Activated effector memory CD4-positive, alpha-beta T cell treated with anti-CD3 and anti-CD28 coated beads, Interleukin-2, amount 50 U/mL, for 16 hours (primary cell): ENCODE measurements at regions not wholly inside any gene's neighbourhood (a gene's known extent, or its start where the extent isn't known, plus 50 kb on each side); places are given as distances from the start of the nearest gene placed in this dataset.

Experiments
- DNase-seq: peaks from one replicate; pipeline ENCODE4 v3.0.0-alpha.2; 2020

DNA sequence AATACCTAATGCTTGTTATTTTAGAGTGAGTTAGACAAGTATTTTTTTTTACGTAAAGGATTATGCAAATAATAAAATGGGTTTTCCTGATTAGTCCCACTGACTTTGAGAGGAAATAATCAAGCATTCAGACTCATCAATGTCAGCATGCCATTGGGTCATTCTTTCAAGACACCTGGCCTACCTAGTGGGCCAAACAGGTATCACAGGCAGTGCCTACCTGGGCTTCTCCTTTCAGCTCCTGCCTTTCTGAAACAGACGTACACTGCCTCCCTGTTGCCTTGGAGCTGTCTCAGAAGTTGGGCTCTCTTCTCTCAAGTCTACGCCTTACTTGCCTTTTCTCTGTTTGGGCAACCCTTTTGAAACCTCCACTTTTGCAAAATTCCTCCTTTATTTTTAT is 545.6 kb downstream of the SNAPC1 start:
- no peak for DNase-seq

DNA sequence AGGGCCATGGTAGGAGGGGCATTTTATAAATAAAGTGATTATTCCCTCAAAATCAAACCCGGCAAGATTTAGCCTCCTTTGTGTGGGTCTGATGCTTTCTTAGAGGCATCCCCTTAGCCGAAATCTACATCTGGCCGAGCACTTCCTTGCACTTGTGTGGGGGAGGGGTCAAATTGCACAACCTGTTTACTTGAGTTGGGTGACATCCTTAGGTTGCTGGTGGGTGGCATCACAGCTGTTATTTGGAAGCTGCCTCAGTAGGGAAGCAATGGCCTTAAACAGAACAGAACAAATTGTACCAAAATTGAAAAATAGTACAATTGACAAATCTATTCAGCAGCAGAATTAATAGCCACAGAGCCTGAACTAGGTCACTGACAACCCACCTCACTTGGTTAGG is 546.1 kb downstream of the SNAPC1 start:
- no peak for DNase-seq

DNA sequence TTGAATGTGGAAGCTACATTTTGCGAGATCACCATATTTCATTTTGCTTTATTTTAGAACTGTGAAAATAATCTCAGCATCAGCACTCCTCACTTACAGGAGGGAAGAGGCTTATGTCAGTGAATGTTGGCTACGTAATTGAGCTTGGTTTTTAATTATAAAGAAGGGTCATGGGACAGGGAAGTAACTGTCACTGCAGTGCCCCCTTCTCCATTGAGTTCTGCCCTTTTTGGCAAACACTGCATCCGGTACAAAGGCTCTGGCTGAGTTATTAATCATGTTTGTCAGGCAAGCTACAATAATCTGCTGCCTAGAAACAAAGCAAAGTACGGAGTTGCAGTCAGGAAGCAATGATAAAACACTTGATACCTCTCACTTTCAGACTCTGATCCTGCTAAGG is 546.7 kb downstream of the SNAPC1 start:
- no peak for DNase-seq

DNA sequence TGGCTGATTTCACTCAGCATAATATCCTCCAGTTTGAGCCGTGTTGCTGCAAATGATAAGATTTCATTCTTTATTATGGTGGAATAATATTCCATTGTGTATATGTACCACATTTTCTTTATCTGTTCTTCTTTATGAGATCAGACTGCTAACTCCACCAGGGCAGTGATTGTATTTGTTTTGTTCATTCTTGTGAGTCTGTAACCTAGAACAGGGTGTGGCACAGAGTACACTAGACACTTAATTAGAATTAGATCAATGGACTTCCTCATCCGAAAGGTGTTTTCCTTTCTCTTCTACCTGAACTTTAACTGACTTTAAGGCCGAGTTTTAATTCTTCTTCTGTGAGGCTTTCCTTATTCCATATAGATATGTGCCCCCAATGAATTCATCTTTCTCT is 551.0 kb downstream of the SNAPC1 start:
- no peak for DNase-seq

DNA sequence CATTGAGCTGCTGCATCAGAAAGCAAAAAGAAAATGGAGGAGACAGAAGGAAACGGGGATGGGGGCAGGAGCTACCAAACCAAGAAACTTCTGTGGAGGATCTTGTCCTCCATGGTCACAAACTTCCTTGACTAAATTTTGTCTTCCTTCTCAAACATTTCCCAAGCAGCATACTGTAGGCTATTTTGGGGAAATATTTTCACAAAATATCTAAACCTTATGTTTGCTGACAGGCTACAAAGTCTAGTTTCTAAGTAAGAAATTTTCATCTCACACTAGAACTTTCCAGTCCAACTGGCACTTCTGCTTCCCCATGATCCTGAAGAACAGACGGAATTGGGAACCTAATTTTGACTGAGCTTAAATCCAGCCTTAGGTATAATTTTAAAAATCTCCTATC is 552.0 kb downstream of the SNAPC1 start:
- DNase-seq = no peak

DNA sequence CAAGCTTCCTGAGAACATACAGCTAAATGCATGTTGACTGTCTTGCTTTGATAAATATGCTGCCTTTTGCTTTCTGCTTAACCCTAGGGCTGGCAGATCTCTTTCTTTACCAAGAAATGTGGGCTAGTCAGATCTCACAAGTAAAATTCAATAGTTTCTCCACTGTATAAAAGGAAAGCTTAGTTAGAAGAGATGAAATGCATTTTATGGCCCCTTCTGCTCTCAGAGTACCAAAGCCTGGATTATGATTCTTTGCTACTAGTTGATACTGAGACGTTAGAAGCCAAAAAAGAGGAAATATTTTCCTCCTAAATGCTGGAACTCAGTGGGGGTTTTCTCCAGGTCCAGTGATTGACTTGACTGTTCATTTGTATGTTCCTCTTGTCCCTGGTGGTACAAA is 552.7 kb downstream of the SNAPC1 start:
- DNase-seq = no peak

DNA sequence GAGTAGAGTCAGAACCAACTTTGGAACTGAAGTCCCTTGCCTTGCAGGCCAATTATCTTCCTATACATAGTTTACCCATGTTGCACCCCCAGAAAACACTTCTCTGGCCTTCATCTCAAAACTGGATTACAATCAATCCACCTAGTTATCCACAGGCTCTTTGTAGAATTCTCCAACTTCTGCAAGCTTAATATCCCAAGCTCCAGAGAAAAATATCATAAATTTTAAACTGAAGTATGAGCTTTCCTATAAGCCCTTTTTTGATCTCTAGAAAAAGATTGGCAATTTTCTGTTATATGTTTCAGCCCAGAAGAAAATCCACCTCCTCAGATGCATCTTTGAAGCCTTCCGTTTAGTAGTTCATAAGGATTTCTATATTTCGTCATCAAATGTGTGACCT is 553.4 kb downstream of the SNAPC1 start:
- DNase-seq = no peak

DNA sequence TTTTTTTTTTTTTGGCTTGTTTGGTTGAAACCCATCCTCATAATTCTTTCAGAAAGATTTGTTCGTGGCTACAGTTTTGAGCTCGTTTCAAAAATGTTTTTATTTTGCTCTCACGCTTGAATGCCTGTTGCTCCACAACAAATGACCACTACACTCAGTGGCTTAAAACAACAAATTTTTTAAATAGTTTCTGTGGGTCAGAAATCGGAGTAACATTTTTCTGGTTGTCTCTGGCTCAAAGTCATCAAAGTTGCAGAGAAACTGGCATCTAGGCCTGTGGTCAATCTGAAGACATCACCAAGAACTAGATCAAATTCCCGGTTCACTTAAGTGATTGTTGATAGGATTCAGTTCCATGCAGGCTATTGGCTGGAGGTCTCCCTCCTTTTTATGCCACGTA is 560.0 kb downstream of the SNAPC1 start:
- no peak for DNase-seq

DNA sequence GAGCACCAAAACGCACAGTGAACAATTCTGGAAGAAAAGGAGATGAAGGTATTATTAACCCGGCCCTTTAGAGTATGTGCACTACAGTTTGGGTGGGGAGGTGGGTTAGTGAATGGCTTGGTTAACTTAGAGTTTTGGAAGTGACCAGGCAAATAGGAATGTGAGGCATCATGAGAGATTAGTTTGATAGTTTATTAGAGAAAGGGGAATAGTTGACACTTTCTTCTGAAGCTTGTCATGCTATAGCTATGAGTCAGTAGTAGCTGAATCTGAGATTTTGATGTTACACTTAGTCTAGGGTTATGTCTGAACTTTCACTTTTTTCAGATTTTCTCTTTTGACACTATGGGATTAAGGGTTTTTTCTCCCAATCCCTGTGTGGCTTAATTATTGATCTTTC is 567.2 kb downstream of the SNAPC1 start:
- no peak for DNase-seq

DNA sequence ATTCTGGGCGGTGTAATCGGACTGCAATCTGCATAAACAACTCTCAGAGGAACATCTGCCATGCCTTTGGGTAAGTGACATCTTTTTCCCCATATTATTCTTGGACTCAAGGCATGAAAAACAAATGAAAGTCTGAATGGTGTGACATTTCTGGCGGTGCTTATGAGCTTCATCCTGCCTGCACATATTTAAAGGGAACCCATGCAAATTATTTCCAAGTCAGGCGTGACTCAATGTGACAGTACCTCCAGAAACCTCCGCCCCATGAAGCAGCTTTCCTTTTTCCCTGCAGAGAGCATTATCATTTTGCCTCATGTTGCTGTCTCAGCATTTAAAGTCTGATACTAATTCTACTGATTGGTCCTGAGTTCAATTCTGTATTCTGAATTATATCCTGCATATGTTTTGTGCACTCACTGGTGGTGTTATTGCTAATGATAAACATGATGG is 585.4 kb downstream of the SNAPC1 start:
- DNase-seq = no peak

DNA sequence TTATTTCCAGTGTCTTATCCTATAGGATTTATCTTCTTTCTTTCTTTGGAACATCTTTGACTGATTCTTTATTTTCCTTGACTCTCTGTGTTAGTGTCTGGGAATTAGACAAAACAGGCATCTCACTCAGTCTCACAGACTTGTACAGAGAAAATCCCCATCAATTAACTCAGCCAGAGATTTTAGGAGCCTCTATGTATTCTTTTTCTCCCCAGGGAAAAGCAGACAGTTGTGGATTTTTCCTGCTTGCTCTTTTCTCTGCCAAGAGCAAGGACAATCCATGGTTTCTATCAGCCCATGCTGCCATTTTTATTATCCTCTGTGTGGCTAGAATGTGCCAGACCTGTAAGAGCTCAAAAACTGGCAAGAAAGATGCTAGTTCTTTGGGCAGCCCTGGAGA is 595.1 kb downstream of the SNAPC1 start:
- no peak for DNase-seq

DNA sequence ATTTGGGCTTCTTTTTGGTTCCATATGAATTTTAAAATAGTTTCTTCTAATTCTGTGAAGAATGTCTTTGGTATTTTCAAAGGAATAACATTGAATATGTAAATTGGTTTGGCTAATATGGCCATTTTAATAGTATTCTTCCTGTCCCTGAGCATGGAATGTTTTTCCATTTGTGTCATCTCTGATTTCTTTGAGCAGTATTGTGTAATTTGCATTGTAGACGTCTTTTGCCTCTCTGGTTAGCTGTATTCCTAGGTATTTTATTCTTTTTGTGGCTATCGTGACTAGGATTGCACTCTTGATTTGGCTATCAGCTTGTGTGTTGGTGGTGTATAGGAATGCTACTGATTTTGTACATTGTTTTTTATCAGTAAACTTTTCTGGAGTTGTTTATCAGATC is 601.9 kb downstream of the SNAPC1 start:
- DNase-seq = no peak

DNA sequence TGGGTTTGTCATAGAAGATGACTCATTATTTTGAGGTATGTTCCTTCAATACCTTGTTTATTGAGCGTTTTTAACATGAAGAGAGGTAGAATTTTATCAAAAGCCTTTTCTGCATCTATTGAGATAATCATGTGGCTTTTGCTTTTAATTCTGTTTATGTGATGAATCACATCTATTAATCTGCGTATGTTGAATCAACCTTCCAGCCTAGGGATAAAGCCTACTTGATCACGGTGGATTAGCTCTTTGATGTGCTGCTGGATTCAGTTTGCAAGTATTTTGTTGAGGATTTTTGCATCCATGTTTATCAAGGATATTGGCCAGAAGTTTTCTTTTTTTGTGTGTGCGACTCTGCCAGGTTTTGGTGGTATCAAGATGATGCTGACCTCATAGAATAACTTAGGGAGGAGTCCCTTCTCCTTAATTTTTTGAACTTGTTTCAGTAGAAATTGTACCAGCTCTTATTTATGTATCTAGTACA is 602.6 kb downstream of the SNAPC1 start:
- DNase-seq = no peak

DNA sequence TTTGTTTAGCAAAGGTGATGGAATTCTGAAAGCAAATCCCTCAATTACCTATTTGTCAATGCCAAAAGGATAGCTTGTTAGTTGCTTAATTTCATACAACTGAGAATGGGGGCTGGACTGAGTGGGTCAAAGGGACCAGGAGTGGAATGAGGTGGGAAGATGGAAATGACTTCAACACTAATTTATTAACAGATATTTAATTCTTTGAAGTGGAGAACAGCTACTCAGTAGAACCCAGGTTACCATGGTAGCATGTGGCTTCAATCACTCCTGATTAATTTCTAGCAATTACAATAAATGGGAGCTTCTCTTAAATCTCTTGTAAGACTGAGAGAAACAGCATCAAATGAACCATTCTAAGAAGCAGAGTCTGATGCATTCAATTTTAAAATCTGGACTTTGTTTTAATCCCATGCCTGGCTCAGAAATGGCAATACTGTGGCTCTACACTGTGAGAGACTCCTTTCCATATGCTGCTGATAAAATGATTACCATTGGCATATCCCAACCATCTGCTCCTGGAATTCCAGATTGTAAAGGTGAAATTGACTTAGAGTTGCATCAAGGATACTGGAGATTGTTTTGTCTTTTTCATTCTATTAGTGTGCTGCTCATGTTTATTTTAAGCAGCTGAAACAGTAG is 607.8 kb downstream of the SNAPC1 start:
- no peak for DNase-seq

DNA sequence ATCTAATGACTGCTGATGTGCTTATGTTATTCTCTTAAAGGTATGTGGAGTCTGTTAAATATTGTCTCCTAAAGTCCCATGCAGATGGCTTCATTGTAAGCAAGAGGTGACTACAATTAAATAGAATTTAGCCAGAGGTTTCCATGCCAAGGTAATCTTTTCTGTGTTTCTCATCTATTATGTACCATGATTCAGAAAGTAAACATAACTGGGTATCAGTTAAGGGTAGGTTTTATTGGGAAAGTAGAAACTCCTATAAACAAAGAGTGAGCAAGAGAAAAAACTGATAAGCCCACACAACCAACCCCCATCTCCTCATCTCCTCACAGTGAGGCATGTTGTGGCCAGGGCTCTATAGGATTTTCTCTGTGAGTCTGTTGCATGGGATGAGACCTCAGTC is 611.7 kb downstream of the SNAPC1 start:
- no peak for DNase-seq

DNA sequence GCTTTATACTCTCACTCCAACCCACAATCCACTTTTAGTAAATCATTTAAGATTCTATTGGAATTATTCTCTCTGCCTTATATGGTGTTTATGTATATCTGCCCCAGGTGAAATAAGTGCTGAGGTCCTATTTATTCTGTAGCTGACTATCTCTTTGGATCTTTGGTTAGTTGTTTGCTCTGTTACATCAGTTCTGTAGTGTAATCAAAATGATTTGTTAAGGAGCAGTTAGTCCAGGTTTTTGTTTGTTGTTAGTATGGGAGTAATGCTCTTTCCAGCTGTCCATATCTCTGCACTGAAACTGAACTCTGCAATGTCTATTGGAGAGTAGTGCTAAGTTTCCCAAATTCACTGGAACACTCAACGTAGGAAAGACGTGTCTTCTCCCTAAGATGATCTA is 615.8 kb downstream of the SNAPC1 start:
- DNase-seq = no peak

DNA sequence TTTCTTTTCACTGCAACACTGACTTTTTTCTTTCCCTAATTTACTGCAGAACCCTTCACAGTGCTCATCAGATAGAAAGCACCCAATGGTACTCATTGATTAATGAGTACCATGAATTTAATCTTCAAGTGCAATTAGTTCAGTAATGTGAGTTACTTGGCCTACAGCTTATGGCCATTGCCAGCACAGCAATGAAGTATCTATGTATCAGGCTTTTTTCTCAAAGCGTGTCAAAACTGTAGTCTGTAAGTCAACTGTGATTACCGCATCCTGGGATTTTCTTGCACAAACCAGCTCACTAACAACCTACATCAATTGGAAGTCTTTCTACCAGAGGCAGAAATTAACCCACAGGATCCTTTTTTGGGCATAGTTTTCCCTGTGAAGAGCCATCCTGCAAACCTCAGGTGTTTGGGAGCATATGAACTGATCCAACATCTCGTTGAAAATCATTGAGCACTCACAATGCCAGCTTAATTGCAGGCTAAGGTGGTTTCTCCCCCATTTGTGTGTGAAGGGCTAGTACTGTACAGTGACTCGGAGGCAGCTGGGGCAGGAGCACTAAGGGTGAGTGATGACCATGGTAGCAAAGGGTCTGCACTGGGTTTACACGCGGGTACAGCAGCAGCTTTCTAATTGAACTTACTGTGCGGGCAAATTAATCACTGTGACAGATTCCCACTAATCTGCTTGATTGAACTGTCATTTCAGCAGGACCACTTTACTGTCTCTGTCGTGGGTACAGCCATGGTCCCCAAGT is 619.3 kb downstream of the SNAPC1 start:
- DNase-seq = no peak

DNA sequence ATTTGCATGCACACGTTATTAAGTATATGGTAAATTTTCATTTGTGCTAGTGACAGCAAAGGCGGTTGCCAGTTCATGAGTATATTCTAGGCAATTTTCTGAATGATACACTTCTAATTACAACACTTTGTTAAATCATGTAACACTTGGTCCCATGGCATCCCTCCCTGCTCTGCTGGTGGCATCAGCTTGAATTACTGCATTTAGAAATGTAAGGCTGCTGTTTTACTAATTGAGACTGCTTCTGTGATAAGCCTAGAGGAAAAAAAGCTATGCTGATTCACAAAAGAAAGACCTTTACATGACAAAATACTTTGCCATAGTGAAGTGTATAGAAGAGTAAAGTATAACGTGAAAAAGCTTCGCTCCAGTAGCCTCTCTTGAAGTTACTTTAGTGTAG is 636.1 kb downstream of the KCNH5 start:
- no peak for DNase-seq

DNA sequence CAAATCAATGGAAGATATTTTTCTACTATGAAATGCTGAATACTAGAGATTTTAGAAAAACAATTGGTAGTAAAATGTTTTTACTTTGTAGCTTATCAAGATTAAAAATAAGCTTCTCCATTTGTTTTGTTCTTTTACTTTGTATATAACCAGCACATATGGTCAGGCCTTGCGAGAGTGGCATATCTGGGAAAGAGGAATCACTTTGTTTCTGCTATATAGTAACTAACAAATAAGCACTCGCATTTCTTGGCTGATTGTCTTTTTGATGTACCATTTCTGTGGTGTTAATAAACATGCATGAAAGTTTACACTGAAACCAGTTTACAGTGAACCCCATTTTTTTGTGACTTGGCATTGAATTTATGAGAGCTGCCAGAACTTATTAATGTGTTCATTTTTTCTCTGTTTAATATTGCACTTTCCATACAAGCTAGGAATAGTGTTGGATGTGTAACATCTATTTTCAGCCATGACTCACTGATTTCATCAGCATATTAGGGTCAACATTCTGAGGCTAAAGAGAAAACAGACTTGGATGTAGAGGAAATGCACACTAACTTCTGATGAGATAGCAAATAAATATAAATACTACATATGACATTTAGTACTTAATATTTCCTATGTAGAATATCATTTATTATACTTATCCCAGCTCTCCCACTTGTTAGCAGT is 635.5 kb downstream of the KCNH5 start:
- no peak for DNase-seq

DNA sequence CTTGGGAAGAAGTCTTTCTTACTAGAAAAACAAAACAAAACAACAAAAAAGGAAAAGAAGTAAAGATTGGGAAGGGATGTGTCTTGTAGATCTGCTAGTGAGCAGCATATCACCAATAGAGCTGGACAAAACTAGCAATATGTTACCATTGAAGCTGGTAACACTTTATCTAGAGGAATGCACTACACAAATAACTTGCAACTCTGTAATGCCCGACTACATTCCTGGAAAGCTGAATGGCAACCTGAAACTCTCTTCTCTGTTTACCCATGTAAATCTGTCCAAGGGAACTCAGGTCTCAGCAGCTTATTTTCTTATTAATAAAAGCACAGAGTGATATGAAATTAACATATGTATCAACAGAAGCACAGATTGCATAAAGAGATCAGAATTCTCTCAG is 624.4 kb downstream of the KCNH5 start:
- no peak for DNase-seq

DNA sequence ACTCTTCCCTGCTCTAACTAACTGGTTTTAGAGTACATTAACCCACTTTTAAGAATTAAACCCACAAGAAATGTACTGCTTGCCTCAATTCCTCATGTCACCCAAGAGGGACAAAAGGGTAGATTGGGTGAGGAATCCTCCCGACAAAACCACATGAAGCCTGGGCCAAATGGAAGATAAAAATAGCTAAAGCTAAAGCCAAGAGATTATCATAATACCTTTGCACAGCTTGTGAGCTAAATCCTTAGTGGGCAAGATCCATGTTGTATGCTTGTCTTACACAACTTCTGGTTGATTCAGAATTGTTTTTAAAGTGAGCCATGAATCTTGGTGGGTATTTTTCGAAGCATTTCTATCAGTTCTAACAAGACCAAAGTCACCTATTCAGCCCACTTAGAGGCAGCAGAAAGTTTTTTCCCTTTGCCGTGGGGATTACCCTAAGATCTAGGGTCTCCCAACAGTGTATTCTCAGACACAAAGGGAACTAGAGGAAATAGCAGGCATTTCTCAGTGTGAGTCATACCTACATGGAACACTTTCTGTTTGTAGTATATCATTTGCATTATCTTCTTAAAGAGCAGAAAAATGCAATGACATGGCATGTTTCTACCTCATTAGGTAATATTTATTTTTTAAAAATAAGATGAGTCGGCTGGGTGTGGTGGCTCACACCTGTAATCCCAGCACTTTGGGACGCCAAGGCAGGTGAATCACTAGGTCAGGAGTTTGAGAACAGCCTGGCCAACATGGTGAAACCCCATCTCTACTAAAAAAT is 616.6 kb downstream of the KCNH5 start:
- no peak for DNase-seq

DNA sequence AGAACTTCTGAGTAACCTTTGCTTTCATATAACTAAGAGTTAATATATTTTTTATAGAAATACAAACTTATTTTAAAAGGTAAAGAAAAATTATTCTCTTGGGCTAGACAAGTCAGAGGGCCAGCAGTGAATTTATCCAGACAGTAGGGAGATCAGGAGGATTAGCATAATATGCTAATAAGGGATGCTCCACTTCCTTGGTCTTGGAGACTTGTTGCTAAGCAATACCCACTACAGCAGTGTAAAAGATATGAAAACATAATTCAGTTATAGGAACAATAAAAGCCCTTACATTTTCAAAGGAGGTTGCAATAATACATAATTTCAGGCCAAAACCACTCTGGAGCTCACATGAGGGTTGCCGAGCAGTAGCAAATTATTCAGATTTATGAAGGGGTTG is 615.6 kb downstream of the KCNH5 start:
- DNase-seq = no peak

DNA sequence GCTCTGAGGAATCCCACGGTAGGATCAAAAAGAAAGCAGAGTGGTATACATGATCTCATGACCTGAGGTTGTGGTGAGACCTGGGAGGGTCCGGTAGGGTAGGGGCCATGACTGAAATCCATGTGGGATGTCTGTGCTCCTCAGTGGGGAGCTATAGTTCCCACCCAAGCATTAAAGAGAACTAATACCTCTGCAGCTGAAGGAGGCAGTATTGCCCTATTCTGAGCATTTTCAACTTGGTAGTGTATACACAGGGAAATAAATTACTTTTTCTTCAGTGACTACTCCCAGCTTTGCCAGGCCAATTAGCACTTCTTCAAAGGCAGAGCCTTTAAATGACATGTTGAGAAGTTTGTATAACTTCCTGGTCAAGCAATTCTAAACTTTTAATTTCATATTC is 613.8 kb downstream of the KCNH5 start:
- no peak for DNase-seq
